ENCODE measurements at regions not wholly inside any gene's neighbourhood (a gene's known extent, or its start where the extent isn't known, plus 50 kb on each side); places are given as distances from the start of the nearest gene placed in this dataset.

- no peaks in the 10 kb centered on the region for H3K36me3 Mint-ChIP-seq (ENCODE audit: low read depth)
- intact Hi-C loops (cut with micrococcal nuclease), result no loop called here
Observed at GRCh38 chr13:59495299-59495698, 668.4 kb downstream of the DIAPH3 start.

GRCh38 chr13:59495936-59496512, 667.7 kb downstream of the DIAPH3 start:
- Mint-ChIP-seq H3K27me3 (ENCODE audit: low read depth) (no peaks in the 10 kb centered on the region), H3K4me1 (ENCODE audit: low read depth) (peaks cover 2% of the 10 kb centered on the region), H3K27ac (no peak overlapping the region), H3K9me3 (no peaks in the 10 kb centered on the region), H3K36me3 (ENCODE audit: low read depth) (no peaks in the 10 kb centered on the region), H3K4me3 (ENCODE audit: low read depth) (no peak overlapping the region)
- no peak for DNase-seq (ENCODE audit: low spot score)
- intact Hi-C loops (cut with micrococcal nuclease), result no loop called here

More at GRCh38 chr13:59495299-59495698, 668.4 kb downstream of the DIAPH3 start:
- peaks cover 2% of the 10 kb centered on the region for H3K4me1 Mint-ChIP-seq (ENCODE audit: low read depth)
- no peaks in the 10 kb centered on the region for H3K9me3 Mint-ChIP-seq
- no peaks in the 10 kb centered on the region for H3K27me3 Mint-ChIP-seq (ENCODE audit: low read depth)
- no peak overlapping the region for H3K27ac Mint-ChIP-seq
- no peak overlapping the region for H3K4me3 Mint-ChIP-seq (ENCODE audit: low read depth)
- DNase-seq (ENCODE audit: low spot score), result no peak

GRCh38 chr13:59497621-59498247, 666.0 kb downstream of the DIAPH3 start:
- no peaks in the 10 kb centered on the region for H3K27me3 Mint-ChIP-seq (ENCODE audit: low read depth)
- no peak overlapping the region for H3K4me3 Mint-ChIP-seq (ENCODE audit: low read depth)
- intact Hi-C loops (cut with micrococcal nuclease), result no loop called here
- peaks cover 2% of the 10 kb centered on the region for H3K4me1 Mint-ChIP-seq (ENCODE audit: low read depth)
- H3K36me3 Mint-ChIP-seq (ENCODE audit: low read depth), result no peaks in the 10 kb centered on the region
- H3K9me3 Mint-ChIP-seq, result no peaks in the 10 kb centered on the region
- no peak overlapping the region for H3K27ac Mint-ChIP-seq
- no peak for DNase-seq (ENCODE audit: low spot score)

- no peak overlapping the region for H3K27ac Mint-ChIP-seq
- intact Hi-C loops (cut with micrococcal nuclease), result no loop called here
- no peaks in the 10 kb centered on the region for H3K36me3 Mint-ChIP-seq (ENCODE audit: low read depth)
- DNase-seq (ENCODE audit: low spot score), result no peak
- no peaks in the 10 kb centered on the region for H3K4me1 Mint-ChIP-seq (ENCODE audit: low read depth)
- H3K27me3 Mint-ChIP-seq (ENCODE audit: low read depth), result no peaks in the 10 kb centered on the region
- no peak overlapping the region for H3K4me3 Mint-ChIP-seq (ENCODE audit: low read depth)
- no peaks in the 10 kb centered on the region for H3K9me3 Mint-ChIP-seq
Observed at GRCh38 chr13:59501004-59501403, 662.7 kb downstream of the DIAPH3 start.

- H3K27me3 Mint-ChIP-seq (ENCODE audit: low read depth), result no peaks in the 10 kb centered on the region
- no peak for DNase-seq (ENCODE audit: low spot score)
- no peaks in the 10 kb centered on the region for H3K4me1 Mint-ChIP-seq (ENCODE audit: low read depth)
- H3K4me3 Mint-ChIP-seq (ENCODE audit: low read depth), result no peak overlapping the region
- H3K9me3 Mint-ChIP-seq, result no peaks in the 10 kb centered on the region
- intact Hi-C loops (cut with micrococcal nuclease), result no loop called here
- no peaks in the 10 kb centered on the region for H3K36me3 Mint-ChIP-seq (ENCODE audit: low read depth)
- H3K27ac Mint-ChIP-seq, result no peak overlapping the region
Observed at GRCh38 chr13:59504407-59504806, 659.3 kb downstream of the DIAPH3 start.

- no peaks in the 10 kb centered on the region for H3K36me3 Mint-ChIP-seq (ENCODE audit: low read depth)
- H3K4me1 Mint-ChIP-seq (ENCODE audit: low read depth), result no peaks in the 10 kb centered on the region
- no peak overlapping the region for H3K4me3 Mint-ChIP-seq (ENCODE audit: low read depth)
- H3K9me3 Mint-ChIP-seq, result no peaks in the 10 kb centered on the region
- no peaks in the 10 kb centered on the region for H3K27me3 Mint-ChIP-seq (ENCODE audit: low read depth)
- no peak overlapping the region for H3K27ac Mint-ChIP-seq
- intact Hi-C loops (cut with micrococcal nuclease), result no loop called here
- DNase-seq (ENCODE audit: low spot score), result no peak
Observed at GRCh38 chr13:59510386-59510785, 653.3 kb downstream of the DIAPH3 start.

- Mint-ChIP-seq H3K9me3 (no peaks in the 10 kb centered on the region), H3K27me3 (ENCODE audit: low read depth) (no peaks in the 10 kb centered on the region), H3K27ac (no peak overlapping the region), H3K4me3 (ENCODE audit: low read depth) (no peak overlapping the region), H3K36me3 (ENCODE audit: low read depth) (no peaks in the 10 kb centered on the region), H3K4me1 (ENCODE audit: low read depth) (no peaks in the 10 kb centered on the region)
- DNase-seq (ENCODE audit: low spot score), result no peak
- intact Hi-C loops (cut with micrococcal nuclease), result no loop called here
Observed at GRCh38 chr13:59513686-59514085, 650.0 kb downstream of the DIAPH3 start.

GRCh38 chr13:59514316-59514715, 649.4 kb downstream of the DIAPH3 start:
- Mint-ChIP-seq H3K27me3 (ENCODE audit: low read depth) (no peaks in the 10 kb centered on the region), H3K36me3 (ENCODE audit: low read depth) (no peaks in the 10 kb centered on the region), H3K4me3 (ENCODE audit: low read depth) (no peak overlapping the region), H3K27ac (no peak overlapping the region), H3K9me3 (no peaks in the 10 kb centered on the region), H3K4me1 (ENCODE audit: low read depth) (no peaks in the 10 kb centered on the region)
- intact Hi-C loops (cut with micrococcal nuclease), result no loop called here
- DNase-seq (ENCODE audit: low spot score), result no peak

GRCh38 chr13:59519819-59520218, 643.9 kb downstream of the DIAPH3 start:
- Mint-ChIP-seq H3K9me3 (no peaks in the 10 kb centered on the region), H3K36me3 (ENCODE audit: low read depth) (no peaks in the 10 kb centered on the region), H3K4me3 (ENCODE audit: low read depth) (no peak overlapping the region), H3K27ac (no peak overlapping the region), H3K27me3 (ENCODE audit: low read depth) (no peaks in the 10 kb centered on the region), H3K4me1 (ENCODE audit: low read depth) (no peaks in the 10 kb centered on the region)
- DNase-seq (ENCODE audit: low spot score), result no peak
- intact Hi-C loops (cut with micrococcal nuclease), result no loop called here

GRCh38 chr13:59521549-59521948, 642.2 kb downstream of the DIAPH3 start:
- no peak overlapping the region for H3K4me3 Mint-ChIP-seq (ENCODE audit: low read depth)
- H3K4me1 Mint-ChIP-seq (ENCODE audit: low read depth), result no peaks in the 10 kb centered on the region
- H3K27ac Mint-ChIP-seq, result no peak overlapping the region
- no peaks in the 10 kb centered on the region for H3K36me3 Mint-ChIP-seq (ENCODE audit: low read depth)
- no peaks in the 10 kb centered on the region for H3K27me3 Mint-ChIP-seq (ENCODE audit: low read depth)
- intact Hi-C loops (cut with micrococcal nuclease), result no loop called here
- H3K9me3 Mint-ChIP-seq, result no peaks in the 10 kb centered on the region
- DNase-seq (ENCODE audit: low spot score), result no peak

- Mint-ChIP-seq H3K27me3 (ENCODE audit: low read depth) (no peaks in the 10 kb centered on the region), H3K4me3 (ENCODE audit: low read depth) (no peak overlapping the region), H3K4me1 (ENCODE audit: low read depth) (no peaks in the 10 kb centered on the region), H3K36me3 (ENCODE audit: low read depth) (no peaks in the 10 kb centered on the region), H3K9me3 (no peaks in the 10 kb centered on the region), H3K27ac (no peak overlapping the region)
- DNase-seq (ENCODE audit: low spot score), result no peak
- intact Hi-C loops (cut with micrococcal nuclease), result no loop called here
Observed at GRCh38 chr13:59522652-59523051, 641.1 kb downstream of the DIAPH3 start.

GRCh38 chr13:59527500-59527899, 636.2 kb downstream of the DIAPH3 start:
- peaks cover 5% of the 10 kb centered on the region for H3K4me1 Mint-ChIP-seq (ENCODE audit: low read depth)
- no peak overlapping the region for H3K27ac Mint-ChIP-seq
- no peak overlapping the region for H3K4me3 Mint-ChIP-seq (ENCODE audit: low read depth)
- intact Hi-C loops (cut with micrococcal nuclease), result no loop called here
- no peaks in the 10 kb centered on the region for H3K27me3 Mint-ChIP-seq (ENCODE audit: low read depth)
- no peaks in the 10 kb centered on the region for H3K9me3 Mint-ChIP-seq
- H3K36me3 Mint-ChIP-seq (ENCODE audit: low read depth), result no peaks in the 10 kb centered on the region
- DNase-seq (ENCODE audit: low spot score), result no peak

- Mint-ChIP-seq H3K27me3 (ENCODE audit: low read depth) (no peaks in the 10 kb centered on the region), H3K4me1 (ENCODE audit: low read depth) (peaks cover 5% of the 10 kb centered on the region), H3K36me3 (ENCODE audit: low read depth) (no peaks in the 10 kb centered on the region), H3K9me3 (no peaks in the 10 kb centered on the region), H3K4me3 (ENCODE audit: low read depth) (no peak overlapping the region), H3K27ac (no peak overlapping the region)
- intact Hi-C loops (cut with micrococcal nuclease), result no loop called here
- no peak for DNase-seq (ENCODE audit: low spot score)
Observed at GRCh38 chr13:59531571-59532091, 632.1 kb downstream of the DIAPH3 start.

Measured in activated T-helper 2 cell treated with anti-CD3 and anti-CD28 coated beads, Interferon-gamma antibody, Interleukin-2, Interleukin-4, amounts not matched to agents 10 μg/mL and 5 μg/mL and 100 μg/mL, durations not matched to agents 14 hours and 24 hours and 36 hours (primary cell).